B cell (primary cell): ENCODE measurements at regions not wholly inside any gene's neighbourhood (a gene's known extent, or its start where the extent isn't known, plus 50 kb on each side); places are given as distances from the start of the nearest gene placed in this dataset.

ENCODE experiments used
- ATAC-seq: fragments of 200-7000 bp; cut with Tn5 transposase; one replicate; pipeline ENCODE4 v1.10.0; 2021; ENCODE audit warnings: low read depth, mild to moderate bottlenecking, moderate number of reproducible peaks, moderate library complexity
- CTCF ChIA-PET: fragments of 350-600 bp; sonication (Branson Sonifier 250); formaldehyde crosslinking; loops from one replicate; lab custom pipeline; 2021; ENCODE audit warnings: antibody characterized with exemption, inconsistent platforms; lab: Charles Lee
- POLR2A ChIA-PET: fragments of 350-600 bp; sonication (Branson Sonifier 250); formaldehyde crosslinking; loops from one replicate; lab custom pipeline; 2021; ENCODE audit warnings: antibody characterized with exemption; lab: Charles Lee
- DNase-seq: peaks from one replicate; pipeline ENCODE4 v3.0.0; 2013
- H2AFZ ChIP-seq: 2 replicates; pipeline ENCODE4 v1.6.1; 2012; ENCODE audit warnings: mild to moderate bottlenecking, low read depth, low read length; ENCODE audit not compliant: insufficient read depth, poor library complexity, severe bottlenecking
- H3K27ac ChIP-seq, 2 donors: 1 replicate in 1 of 2; 2 replicates in 1 of 2; pipeline ENCODE4 v1.5.1; 2012 to 2013; ENCODE audit warnings: low read length in 2 of 2, mild to moderate bottlenecking in 2 of 2, moderate library complexity in 1 of 2
- H3K27me3 ChIP-seq, 4 experiments: fragments of 200-600 bp in 1 of 4; sonication (generic) in 1 of 4; replicated peaks in 1 of 4; 1 replicate in 2 of 4; 2 replicates in 2 of 4; pipeline versions ENCODE4 v1.6.1 to v1.7.0; 2013 to 2016; ENCODE audit warnings: low read length in 3 of 4, mild to moderate bottlenecking in 2 of 4, mixed read lengths in 1 of 4, moderate library complexity in 1 of 4; ENCODE audit not compliant: insufficient read depth in 4 of 4, control insufficient read depth in 3 of 4; ENCODE audit errors: control extremely low read depth in 1 of 4
- H3K36me3 ChIP-seq, 2 experiments: replicated peaks in 1 of 2; 1 replicate in 1 of 2; 2 replicates in 1 of 2; pipeline versions ENCODE4 v1.6.1 to v1.7.1; 2013; ENCODE audit warnings: low read length in 1 of 2; ENCODE audit not compliant: insufficient read depth in 2 of 2, control insufficient read depth in 1 of 2; ENCODE audit errors: control extremely low read depth in 1 of 2, extremely low read depth in 1 of 2
- H3K4me1 ChIP-seq, 2 donors: fragments of 200-600 bp in 1 of 2; sonication (generic) in 1 of 2; 1 replicate in 1 of 2; 2 replicates in 1 of 2; pipeline versions ENCODE4 v1.5.1 to v1.6.1; 2013 to 2017; ENCODE audit warnings: low read length in 2 of 2; ENCODE audit not compliant: control insufficient read depth in 2 of 2, insufficient read depth in 2 of 2
- H3K4me2 ChIP-seq: replicated peaks from 2 replicates; pipeline ENCODE3; 2012; ENCODE audit warnings: mild to moderate bottlenecking, low read depth, low read length; ENCODE audit not compliant: poor library complexity, severe bottlenecking
- H3K4me3 ChIP-seq, 5 experiments: fragments of 200-600 bp in 1 of 5; sonication (generic) in 1 of 5; 1 replicate in 3 of 5; 2 replicates in 2 of 5; pipeline versions ENCODE4 v1.5.1 to v1.7.0; 2011 to 2016; ENCODE audit warnings: low read length in 4 of 5, mild to moderate bottlenecking in 4 of 5, low read depth in 2 of 5, control low read depth in 1 of 5, moderate library complexity in 1 of 5; ENCODE audit not compliant: insufficient read depth in 1 of 5; ENCODE audit errors: control extremely low read depth in 1 of 5, extremely low read depth in 1 of 5
- H3K79me2 ChIP-seq: fragments of 200-600 bp; sonication (generic); one replicate; pipeline ENCODE4 v1.6.0; 2016; ENCODE audit warnings: low read length; ENCODE audit not compliant: control insufficient read depth, insufficient read depth
- H3K9ac ChIP-seq: fragments of 200-600 bp; sonication (generic); 2 replicates; pipeline ENCODE4 v1.6.1; 2017; ENCODE audit warnings: mild to moderate bottlenecking, low read length, moderate library complexity
- H3K9me3 ChIP-seq, 3 donors: one replicate each; pipeline versions ENCODE4 v1.6.1 to v1.7.1; 2013; ENCODE audit warnings: low read length in 2 of 3; ENCODE audit not compliant: control insufficient read depth in 2 of 3, insufficient read depth in 1 of 3; ENCODE audit errors: control extremely low read depth in 1 of 3
- H4K20me1 ChIP-seq: 2 replicates; pipeline ENCODE4 v1.6.0; 2012; ENCODE audit warnings: mild to moderate bottlenecking, low read length; ENCODE audit not compliant: insufficient read depth, control insufficient read depth, poor library complexity, severe bottlenecking
- H3K27ac Mint-ChIP-seq: one replicate; pipeline ENCODE4 v1.8.0; 2021; ENCODE audit warnings: mixed read lengths
- H3K27me3 Mint-ChIP-seq: one replicate; pipeline ENCODE4 v1.8.0; 2021; ENCODE audit warnings: mixed read lengths
- H3K4me1 Mint-ChIP-seq: one replicate; pipeline ENCODE4 v1.8.0; 2021; ENCODE audit warnings: mixed read lengths
- H3K4me3 Mint-ChIP-seq: one replicate; pipeline ENCODE4 v1.8.0; 2021; ENCODE audit warnings: mixed read lengths
- H3K9me3 Mint-ChIP-seq: one replicate; pipeline ENCODE4 v1.8.0; 2022; ENCODE audit warnings: mixed read lengths; ENCODE audit not compliant: insufficient read depth
- EZH2 ChIP-seq: IDR thresholded peaks from 2 replicates; pipeline ENCODE4 v1.6.1; 2012; ENCODE audit warnings: borderline replicate concordance, low read depth, mild to moderate bottlenecking, moderate library complexity, low read length; ENCODE audit not compliant: insufficient read depth, poor library complexity, severe bottlenecking
- WGBS: methylation state at CpG from one replicate; pipeline ENCODE4 v1.1.5; 2013; ENCODE audit warnings: missing lambda C conversion rate; ENCODE audit not compliant: insufficient coverage; 5-methylcytosine and 5-hydroxymethylcytosine counted together
- intact Hi-C: fragments of 100-400 bp; cut with micrococcal nuclease; formaldehyde crosslinking; loops from one replicate; pipeline ENCODE4 v1.10.0; 2022
- TF ChIP-seq, protein P1 (sequence below): fragments of 200-600 bp; IDR thresholded peaks from one replicate; pipeline ENCODE4 v1.8.0; 2022; ENCODE audit warnings: antibody characterized with exemption, mild to moderate bottlenecking

- Histone ChIP-seq H3K27ac (no peak overlapping the region), H3K36me3 (no peaks in the 10 kb centered on the region), H3K9ac (no peak overlapping the region), H3K4me1 (no peaks in the 10 kb centered on the region), H4K20me1 (no peaks in the 10 kb centered on the region), H2AFZ (no peak overlapping the region), H3K9me3 (no peaks in the 10 kb centered on the region), H3K79me2 (no peaks in the 10 kb centered on the region), H3K27me3 (peaks cover 0 to 3% (median 0%) of the 10 kb centered on the region in 4 experiments), H3K4me3 (no peak overlapping the region), H3K4me2 (no peak overlapping the region)
- DNase-seq, result no peak
- no peaks in the 10 kb centered on the region for H3K4me1 Mint-ChIP-seq
- no peak overlapping the region for H3K4me3 Mint-ChIP-seq
- CTCF ChIA-PET, result interaction anchor here (1.2 kb wide), 1 partner anchor 33 kb away, joined by 4 read pairs; no protein-coding TSS in a partner anchor
- TF ChIP-seq, protein P1, sequence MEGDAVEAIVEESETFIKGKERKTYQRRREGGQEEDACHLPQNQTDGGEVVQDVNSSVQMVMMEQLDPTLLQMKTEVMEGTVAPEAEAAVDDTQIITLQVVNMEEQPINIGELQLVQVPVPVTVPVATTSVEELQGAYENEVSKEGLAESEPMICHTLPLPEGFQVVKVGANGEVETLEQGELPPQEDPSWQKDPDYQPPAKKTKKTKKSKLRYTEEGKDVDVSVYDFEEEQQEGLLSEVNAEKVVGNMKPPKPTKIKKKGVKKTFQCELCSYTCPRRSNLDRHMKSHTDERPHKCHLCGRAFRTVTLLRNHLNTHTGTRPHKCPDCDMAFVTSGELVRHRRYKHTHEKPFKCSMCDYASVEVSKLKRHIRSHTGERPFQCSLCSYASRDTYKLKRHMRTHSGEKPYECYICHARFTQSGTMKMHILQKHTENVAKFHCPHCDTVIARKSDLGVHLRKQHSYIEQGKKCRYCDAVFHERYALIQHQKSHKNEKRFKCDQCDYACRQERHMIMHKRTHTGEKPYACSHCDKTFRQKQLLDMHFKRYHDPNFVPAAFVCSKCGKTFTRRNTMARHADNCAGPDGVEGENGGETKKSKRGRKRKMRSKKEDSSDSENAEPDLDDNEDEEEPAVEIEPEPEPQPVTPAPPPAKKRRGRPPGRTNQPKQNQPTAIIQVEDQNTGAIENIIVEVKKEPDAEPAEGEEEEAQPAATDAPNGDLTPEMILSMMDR, result no peak
- TF ChIP-seq EZH2, result no peak
- no peak for ATAC-seq
- peaks cover 22% of the 10 kb centered on the region for H3K27me3 Mint-ChIP-seq
- POLR2A ChIA-PET, result no interaction called here
- no peaks in the 10 kb centered on the region for H3K9me3 Mint-ChIP-seq
- 81% methylated on average over 3 of the region's 4 CpGs for WGBS
- H3K27ac Mint-ChIP-seq, result no peak overlapping the region
- intact Hi-C loops, result no loop called here
Measured at GRCh38 chr5:111585946-111586345, 73.6 kb upstream of the STARD4 start.

DNA sequence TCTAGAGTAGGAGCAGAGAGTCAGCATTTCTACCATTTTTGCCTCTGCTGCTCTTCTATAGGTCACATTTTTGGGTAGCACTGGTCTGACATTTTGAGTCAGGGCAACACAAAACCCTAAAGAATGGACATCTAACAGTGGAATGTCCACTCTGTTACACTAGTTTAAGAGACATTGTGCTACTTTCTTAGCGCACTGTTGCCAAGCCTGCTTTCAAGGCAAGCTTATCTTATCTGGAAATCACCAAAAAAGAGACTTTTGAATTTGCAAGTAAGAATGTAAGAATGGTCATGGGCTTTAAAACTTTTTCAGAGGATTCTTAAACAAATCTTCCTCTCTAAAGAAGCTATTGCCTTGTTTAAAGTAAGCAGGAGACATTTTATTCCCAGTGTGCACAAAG is 73.0 kb upstream of the STARD4 start:
- no peak overlapping the region for H3K27ac Mint-ChIP-seq
- H3K9me3 Mint-ChIP-seq, result no peaks in the 10 kb centered on the region
- DNase-seq (no peak), ATAC-seq (no peak)
- no peaks in the 10 kb centered on the region for H4K20me1 ChIP-seq
- ChIA-PET CTCF (interaction anchor here (1.2 kb wide), 1 partner anchor 32 kb away, joined by 4 read pairs; no protein-coding TSS in a partner anchor), POLR2A (no interaction called here)
- no peak overlapping the region for H3K27ac ChIP-seq
- no peaks in the 10 kb centered on the region for H3K36me3 ChIP-seq
- no peaks in the 10 kb centered on the region for H3K4me1 Mint-ChIP-seq
- no peak overlapping the region for H2AFZ ChIP-seq
- H3K9me3 ChIP-seq, result no peaks in the 10 kb centered on the region
- peaks cover 22% of the 10 kb centered on the region for H3K27me3 Mint-ChIP-seq
- no peaks in the 10 kb centered on the region for H3K79me2 ChIP-seq
- H3K9ac ChIP-seq, result no peak overlapping the region
- H3K4me2 ChIP-seq, result no peak overlapping the region
- no peak overlapping the region for H3K4me3 Mint-ChIP-seq
- H3K4me1 ChIP-seq, result no peaks in the 10 kb centered on the region
- no peak overlapping the region for H3K4me3 ChIP-seq
- intact Hi-C loops, result no loop called here
- WGBS, result no CpG with 5 or more reads among the region's 1 CpG
- no peak for TF ChIP-seq EZH2
- TF ChIP-seq, protein P1, result no peak
- peaks cover 0 to 3% (median 0%) of the 10 kb centered on the region in 4 experiments for H3K27me3 ChIP-seq
